ENCODE measurements at regions not wholly inside any gene's neighbourhood (a gene's known extent, or its start where the extent isn't known, plus 50 kb on each side); places are given as distances from the start of the nearest gene placed in this dataset.

- Histone ChIP-seq H3K36me3 (replicated peaks; ENCODE audit: low read depth, low read length) (no peaks in the 10 kb centered on the region), H4K20me1 (ENCODE audit: insufficient read depth, low read length) (no peaks in the 10 kb centered on the region), H3K27ac (ENCODE audit: low read length) (no peak overlapping the region), H2AFZ (ENCODE audit: low read depth, low read length) (no peak overlapping the region), H3K79me2 (ENCODE audit: low read length) (no peaks in the 10 kb centered on the region), H3K27me3 (ENCODE audit: low read depth, low read length) (no peaks in the 10 kb centered on the region), H3K4me1 (ENCODE audit: low read length) (no peaks in the 10 kb centered on the region), H3K9ac (ENCODE audit: low read length) (no peak overlapping the region), H3K9me3 (ENCODE audit: insufficient read depth, low read length) (no peaks in the 10 kb centered on the region), H3K4me2 (ENCODE audit: low read length) (no peak overlapping the region), H3K4me3 (ENCODE audit: low read length) (no peak overlapping the region)
- no peak for TF ChIP-seq EZH2phosphoT487 (IDR thresholded peaks at IDR 0.05; ENCODE audit: low read depth)
These were observed 132.9 kb upstream of the PTCHD1 start for GRCh38 chrX:23201706-23202105.

GRCh38 chrX:23202326-23202725 is 132.3 kb upstream of the PTCHD1 start:
- TF ChIP-seq CTCF (IDR thresholded peaks at IDR 0.05; ENCODE audit: low read depth, low read length) (no peak), EZH2phosphoT487 (IDR thresholded peaks at IDR 0.05; ENCODE audit: low read depth) (no peak)
- Histone ChIP-seq H3K9ac (ENCODE audit: low read length) (no peak overlapping the region), H4K20me1 (ENCODE audit: insufficient read depth, low read length) (no peaks in the 10 kb centered on the region), H3K4me3 (ENCODE audit: low read length) (no peak overlapping the region), H3K4me1 (ENCODE audit: low read length) (no peaks in the 10 kb centered on the region), H3K4me2 (ENCODE audit: low read length) (no peak overlapping the region), H3K9me3 (ENCODE audit: insufficient read depth, low read length) (no peaks in the 10 kb centered on the region), H3K36me3 (replicated peaks; ENCODE audit: low read depth, low read length) (no peaks in the 10 kb centered on the region), H3K79me2 (ENCODE audit: low read length) (no peaks in the 10 kb centered on the region), H3K27me3 (ENCODE audit: low read depth, low read length) (no peaks in the 10 kb centered on the region), H3K27ac (ENCODE audit: low read length) (no peak overlapping the region), H2AFZ (ENCODE audit: low read depth, low read length) (no peak overlapping the region)

DNA sequence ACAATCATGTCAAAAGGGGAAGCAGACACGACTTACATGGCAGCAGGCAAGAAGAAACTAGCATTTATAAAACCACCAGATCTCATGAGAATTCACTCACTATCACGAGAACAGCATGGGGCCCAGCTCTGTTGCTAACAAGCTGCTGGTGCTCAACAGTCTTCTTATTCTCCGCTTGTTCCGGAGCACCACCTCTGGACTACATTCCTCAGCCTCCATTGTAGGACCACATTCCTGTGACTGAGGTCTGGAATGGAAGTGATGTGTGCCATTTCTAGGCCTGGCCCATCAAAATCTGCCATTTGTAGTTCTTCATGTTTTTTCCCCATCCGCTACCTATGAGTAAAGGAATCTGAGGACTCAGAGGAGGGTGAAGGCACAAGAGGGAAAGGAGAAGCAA is 111.5 kb upstream of the PTCHD1 start:
- no peak for TF ChIP-seq CTCF (IDR thresholded peaks at IDR 0.05; ENCODE audit: low read depth, low read length)
- TF ChIP-seq EZH2phosphoT487 (IDR thresholded peaks at IDR 0.05; ENCODE audit: low read depth), result no peak
- H3K79me2 ChIP-seq (ENCODE audit: low read length), result no peaks in the 10 kb centered on the region

DNA sequence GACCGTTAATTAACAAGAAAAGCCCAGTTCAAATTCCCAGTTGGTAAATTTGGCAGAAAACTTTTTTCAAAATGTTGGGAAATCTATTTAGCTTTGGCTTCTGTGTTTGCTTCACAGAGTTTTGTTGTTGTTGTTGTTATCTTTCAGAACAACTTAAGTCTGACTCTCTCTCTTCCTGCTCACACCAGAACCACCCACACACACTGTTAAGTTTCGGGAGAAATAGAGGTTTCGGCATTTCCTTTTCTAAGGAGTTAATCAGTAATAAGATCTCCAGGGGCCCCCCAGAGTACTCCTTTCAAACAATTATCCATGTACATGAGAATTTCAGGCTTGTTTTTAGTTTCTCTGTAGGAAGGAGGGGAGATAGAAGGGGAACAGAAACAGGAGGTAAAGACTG is 106.2 kb upstream of the PTCHD1 start:
- TF ChIP-seq EZH2phosphoT487 (IDR thresholded peaks at IDR 0.05; ENCODE audit: low read depth) (no peak), CTCF (IDR thresholded peaks at IDR 0.05; ENCODE audit: low read depth, low read length) (no peak)
- no peaks in the 10 kb centered on the region for H3K27me3 ChIP-seq (ENCODE audit: low read depth, low read length)
- peak overlapping the region; percentile 81 for H3K4me2 ChIP-seq (ENCODE audit: low read length)
- H3K36me3 ChIP-seq (replicated peaks; ENCODE audit: low read depth, low read length), result no peaks in the 10 kb centered on the region
- H4K20me1 ChIP-seq (ENCODE audit: insufficient read depth, low read length), result no peaks in the 10 kb centered on the region
- H3K4me1 ChIP-seq (ENCODE audit: low read length), result peaks cover 14% of the 10 kb centered on the region
- peak overlapping the region; percentile 25 for H3K9ac ChIP-seq (ENCODE audit: low read length)
- no peak overlapping the region for H2AFZ ChIP-seq (ENCODE audit: low read depth, low read length)
- H3K9me3 ChIP-seq (ENCODE audit: insufficient read depth, low read length), result no peaks in the 10 kb centered on the region
- H3K79me2 ChIP-seq (ENCODE audit: low read length), result no peaks in the 10 kb centered on the region
- H3K27ac ChIP-seq (ENCODE audit: low read length), result no peak overlapping the region
- H3K4me3 ChIP-seq (ENCODE audit: low read length), result peak overlapping the region; percentile 74

More for the DNA sequence above, 111.5 kb upstream of the PTCHD1 start:
- no peaks in the 10 kb centered on the region for H3K27me3 ChIP-seq (ENCODE audit: low read depth, low read length)
- H4K20me1 ChIP-seq (ENCODE audit: insufficient read depth, low read length), result no peaks in the 10 kb centered on the region
- H3K4me3 ChIP-seq (ENCODE audit: low read length), result no peak overlapping the region
- no peak overlapping the region for H3K9ac ChIP-seq (ENCODE audit: low read length)
- H2AFZ ChIP-seq (ENCODE audit: low read depth, low read length), result no peak overlapping the region
- H3K27ac ChIP-seq (ENCODE audit: low read length), result no peak overlapping the region
- no peak overlapping the region for H3K4me2 ChIP-seq (ENCODE audit: low read length)
- no peaks in the 10 kb centered on the region for H3K9me3 ChIP-seq (ENCODE audit: insufficient read depth, low read length)
- no peaks in the 10 kb centered on the region for H3K36me3 ChIP-seq (replicated peaks; ENCODE audit: low read depth, low read length)
- peaks cover 9% of the 10 kb centered on the region for H3K4me1 ChIP-seq (ENCODE audit: low read length)

Measured in OCI-LY3 (cell line).